ENCODE measurements at regions not wholly inside any gene's neighbourhood (a gene's known extent, or its start where the extent isn't known, plus 50 kb on each side); places are given as distances from the start of the nearest gene placed in this dataset.
"Not testable (repeated sequence)": the region's sequence is repeated elsewhere in the genome, so short reads cannot be mapped to it uniquely, and the experiment has no call there.

GRCh38 chr9:115413304-115413703 is 295.3 kb upstream of the TNC start:
- DNase-seq: no peak

GRCh38 chr9:115413766-115414382 is 295.9 kb upstream of the TNC start:
- DNase-seq: no peak

- no peak for DNase-seq
These were observed 296.6 kb upstream of the TNC start for GRCh38 chr9:115414561-115414960.

GRCh38 chr9:115415450-115415849 is 297.5 kb upstream of the TNC start:
- DNase-seq: no peak

GRCh38 chr9:115416299-115416698 is 298.3 kb upstream of the TNC start:
- no peak for DNase-seq

GRCh38 chr9:115418181-115418580 is 300.2 kb upstream of the TNC start:
- not testable (repeated sequence) for DNase-seq

GRCh38 chr9:115422932-115423440 is 305.0 kb upstream of the TNC start:
- DNase-seq: no peak

- no peak for DNase-seq
These were observed 305.7 kb upstream of the TNC start for GRCh38 chr9:115423646-115424045.

GRCh38 chr9:115425601-115426000 is 307.6 kb upstream of the TNC start:
- no peak for DNase-seq

- DNase-seq: no peak
These were observed 319.5 kb upstream of the TNC start for GRCh38 chr9:115437418-115437817.

- no peak for DNase-seq
These were observed 321.7 kb upstream of the TNC start for GRCh38 chr9:115439641-115440040.

- DNase-seq: no peak
These were observed 324.1 kb upstream of the TNC start for GRCh38 chr9:115442054-115442453.

- no peak for DNase-seq
These were observed 325.9 kb upstream of the TNC start for GRCh38 chr9:115443890-115444289.

GRCh38 chr9:115444959-115445358 is 327.0 kb upstream of the TNC start:
- DNase-seq: no peak

GRCh38 chr9:115445655-115446054 is 327.7 kb upstream of the TNC start:
- DNase-seq: no peak

- DNase-seq: no peak
These were observed 338.6 kb upstream of the TNC start for GRCh38 chr9:115456515-115456914.

GRCh38 chr9:115461280-115461679 is 343.3 kb upstream of the TNC start:
- no peak for DNase-seq

GRCh38 chr9:115462623-115463022 is 344.7 kb upstream of the TNC start:
- DNase-seq: no peak

GRCh38 chr9:115466756-115467155 is 348.8 kb upstream of the TNC start:
- DNase-seq: no peak

GRCh38 chr9:115469841-115470240 is 351.9 kb upstream of the TNC start:
- DNase-seq: no peak

GRCh38 chr9:115473032-115473431 is 355.1 kb upstream of the TNC start:
- DNase-seq: not testable (repeated sequence)

- no peak for DNase-seq
These were observed 363.8 kb upstream of the TNC start for GRCh38 chr9:115481769-115482168.

- DNase-seq: no peak
These were observed 364.8 kb upstream of the TNC start for GRCh38 chr9:115482747-115483146.

GRCh38 chr9:115492869-115493268 is 374.9 kb upstream of the TNC start:
- DNase-seq: no peak

- DNase-seq: no peak
These were observed 376.4 kb upstream of the TNC start for GRCh38 chr9:115494393-115494792.
